ENCODE measurements at regions not wholly inside any gene's neighbourhood (a gene's known extent, or its start where the extent isn't known, plus 50 kb on each side); places are given as distances from the start of the nearest gene placed in this dataset.
"Not testable (repeated sequence)": the region's sequence is repeated elsewhere in the genome, so short reads cannot be mapped to it uniquely, and the experiment has no call there.

- TF ChIP-seq CTCF, POLR2A (IDR thresholded peaks at IDR 0.05): not testable (repeated sequence)
Observed at GRCh38 chr1:87413846-87414245, 85.2 kb downstream of the LMO4 start.
